ENCODE measurements at regions not wholly inside any gene's neighbourhood (a gene's known extent, or its start where the extent isn't known, plus 50 kb on each side); places are given as distances from the start of the nearest gene placed in this dataset.

DNA sequence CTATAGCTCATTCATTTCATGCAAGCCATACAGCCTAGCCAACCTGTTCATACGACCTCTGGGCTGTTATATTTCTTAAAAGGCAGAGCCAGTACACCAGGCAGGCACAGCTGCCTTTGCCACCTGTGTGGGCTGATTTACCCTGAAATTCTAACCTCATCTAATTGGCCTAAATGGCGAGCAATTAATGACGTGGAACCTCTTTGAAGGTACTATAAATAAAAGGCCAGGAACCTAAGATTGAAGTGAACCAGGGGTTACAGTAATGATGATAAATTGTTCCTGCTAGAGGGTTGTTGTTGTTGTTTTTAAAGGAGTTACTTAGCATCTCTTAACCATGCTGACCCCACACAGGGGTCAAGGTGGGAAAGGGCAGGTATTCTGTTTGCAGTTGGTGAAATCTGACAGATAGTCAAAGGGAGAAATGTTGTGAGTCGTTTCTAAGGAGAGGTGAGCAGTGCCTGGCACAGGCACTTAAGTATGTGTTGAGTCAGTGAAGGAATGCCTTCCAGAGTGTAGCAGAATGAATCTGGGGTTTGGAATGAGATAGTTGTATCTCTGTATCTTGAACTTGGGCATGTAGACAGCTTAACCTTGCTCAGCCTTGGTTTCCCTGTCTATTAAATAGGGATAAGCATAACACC is 213.5 kb upstream of the NAV2 start:
- Histone ChIP-seq H3K4me3 (ENCODE audit: insufficient read depth, low read depth, low read length) (no peak overlapping the region), H2AK9ac (replicated peaks; ENCODE audit: low read depth, low read length, poor library complexity) (no peak overlapping the region), H3K9me3 (ENCODE audit: control insufficient read depth, insufficient read depth, low read length) (peaks cover 4% of the 10 kb centered on the region), H3K4me2 (ENCODE audit: low read depth, low read length) (no peak overlapping the region; the same call in 1 of the 2 replicates), H2AK5ac (ENCODE audit: low read depth, low read length) (no peak overlapping the region), H2BK15ac (ENCODE audit: low read depth, low read length) (no peak overlapping the region), H3K27me3 (ENCODE audit: control insufficient read depth, insufficient read depth, low read length) (peaks cover 5% of the 10 kb centered on the region), H3K18ac (ENCODE audit: low read depth, low read length) (no peak overlapping the region; the same call in 1 of the 2 replicates), H3K4ac (ENCODE audit: low read depth, low read length) (no peak overlapping the region), H3K36me3 (ENCODE audit: control insufficient read depth, insufficient read depth, low read length) (no peaks in the 10 kb centered on the region), H4K5ac (ENCODE audit: low read depth, low read length) (no peak overlapping the region), H2BK5ac (ENCODE audit: low read depth, low read length, poor library complexity, severe bottlenecking) (no peak overlapping the region), H4K20me1 (ENCODE audit: insufficient read depth, low read length) (no peaks in the 10 kb centered on the region), H3K14ac (replicated peaks; ENCODE audit: low read depth, low read length) (no peak overlapping the region), H3K79me1 (ENCODE audit: low read depth in 1 of 2, low read length in 2 of 2) (no peaks in the 10 kb centered on the region), H3K9me1 (ENCODE audit: insufficient read depth, low read length) (no peaks in the 10 kb centered on the region), H2BK20ac (ENCODE audit: low read depth, low read length) (no peak overlapping the region), H3K9ac (ENCODE audit: low read depth, low read length) (no peak overlapping the region), H2BK120ac (ENCODE audit: low read depth, low read length) (no peak overlapping the region), H4K8ac (ENCODE audit: low read depth in 2 of 2, low read length in 2 of 2) (no peak overlapping the region), H4K91ac (ENCODE audit: insufficient read depth, low read depth, low read length) (no peak overlapping the region), H3K4me1 (ENCODE audit: control insufficient read depth, insufficient read depth, low read length) (no peaks in the 10 kb centered on the region), H3K56ac (ENCODE audit: extremely low read depth, insufficient read depth, low read length) (no peak overlapping the region), H3K23ac (ENCODE audit: low read depth, low read length) (no peak overlapping the region), H3K27ac (ENCODE audit: insufficient read depth, low read length) (no peak overlapping the region), H2AFZ (replicated peaks; ENCODE audit: low read length, poor library complexity) (no peak overlapping the region)
- intact Hi-C loops (cut with micrococcal nuclease) (loop anchor here (5.0 kb wide), 1 partner anchor 152 kb away; no protein-coding TSS in a partner anchor), in situ Hi-C loops (cut with MboI; ENCODE audit: low sequenced_read_pairs) (no loop called here), dilution Hi-C loops (cut with HindIII; ENCODE audit: low sequenced_read_pairs, unreplicated experiment) (no loop called here)
- POLR2A ChIA-PET (ENCODE audit: unreplicated experiment) = no interaction called here
- ATAC-seq (ENCODE audit: low read depth) (peak; percentile 95), DNase-seq (peak; percentile 58)
- TF ChIP-seq POLR2A (IDR thresholded peaks at IDR 0.05; ENCODE audit: low read depth, low read length) (no peak), BHLHE40 (IDR thresholded peaks at IDR 0.05; ENCODE audit: low read depth, low read length) (no peak), MXI1 (IDR thresholded peaks at IDR 0.05; ENCODE audit: borderline replicate concordance, low read depth, low read length) (no peak), CHD1 (IDR thresholded peaks at IDR 0.05; ENCODE audit: low read depth, low read length) (no peak), MAFK (IDR thresholded peaks at IDR 0.05; ENCODE audit: low read depth, low read length) (no peak), RCOR1 (IDR thresholded peaks at IDR 0.05; ENCODE audit: insufficient replicate concordance, low read length) (no peak), SMC3 (IDR thresholded peaks at IDR 0.05; ENCODE audit: low read depth, low read length) (no peak), FOS (IDR thresholded peaks at IDR 0.05; ENCODE audit: low read depth, low read length) (no peak), NFE2L2 (IDR thresholded peaks at IDR 0.05; ENCODE audit: low read depth, low read length) (no peak), MAZ (IDR thresholded peaks at IDR 0.05; ENCODE audit: borderline replicate concordance, low read depth, low read length) (no peak)
- TF ChIP-seq, protein P1, sequence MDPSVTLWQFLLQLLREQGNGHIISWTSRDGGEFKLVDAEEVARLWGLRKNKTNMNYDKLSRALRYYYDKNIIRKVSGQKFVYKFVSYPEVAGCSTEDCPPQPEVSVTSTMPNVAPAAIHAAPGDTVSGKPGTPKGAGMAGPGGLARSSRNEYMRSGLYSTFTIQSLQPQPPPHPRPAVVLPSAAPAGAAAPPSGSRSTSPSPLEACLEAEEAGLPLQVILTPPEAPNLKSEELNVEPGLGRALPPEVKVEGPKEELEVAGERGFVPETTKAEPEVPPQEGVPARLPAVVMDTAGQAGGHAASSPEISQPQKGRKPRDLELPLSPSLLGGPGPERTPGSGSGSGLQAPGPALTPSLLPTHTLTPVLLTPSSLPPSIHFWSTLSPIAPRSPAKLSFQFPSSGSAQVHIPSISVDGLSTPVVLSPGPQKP (IDR thresholded peaks at IDR 0.05; ENCODE audit: borderline replicate concordance, low read depth, low read length) = no peak
- TF ChIP-seq, protein P2, sequence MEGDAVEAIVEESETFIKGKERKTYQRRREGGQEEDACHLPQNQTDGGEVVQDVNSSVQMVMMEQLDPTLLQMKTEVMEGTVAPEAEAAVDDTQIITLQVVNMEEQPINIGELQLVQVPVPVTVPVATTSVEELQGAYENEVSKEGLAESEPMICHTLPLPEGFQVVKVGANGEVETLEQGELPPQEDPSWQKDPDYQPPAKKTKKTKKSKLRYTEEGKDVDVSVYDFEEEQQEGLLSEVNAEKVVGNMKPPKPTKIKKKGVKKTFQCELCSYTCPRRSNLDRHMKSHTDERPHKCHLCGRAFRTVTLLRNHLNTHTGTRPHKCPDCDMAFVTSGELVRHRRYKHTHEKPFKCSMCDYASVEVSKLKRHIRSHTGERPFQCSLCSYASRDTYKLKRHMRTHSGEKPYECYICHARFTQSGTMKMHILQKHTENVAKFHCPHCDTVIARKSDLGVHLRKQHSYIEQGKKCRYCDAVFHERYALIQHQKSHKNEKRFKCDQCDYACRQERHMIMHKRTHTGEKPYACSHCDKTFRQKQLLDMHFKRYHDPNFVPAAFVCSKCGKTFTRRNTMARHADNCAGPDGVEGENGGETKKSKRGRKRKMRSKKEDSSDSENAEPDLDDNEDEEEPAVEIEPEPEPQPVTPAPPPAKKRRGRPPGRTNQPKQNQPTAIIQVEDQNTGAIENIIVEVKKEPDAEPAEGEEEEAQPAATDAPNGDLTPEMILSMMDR (conservative IDR thresholded peaks at IDR 0.05; ENCODE audit: low read depth, low read length) = no peak
- BruUV-seq (replicated peaks) = no TSS peak
- WGBS, 2 experiments (ENCODE audit: extremely low coverage in 2 of 2, insufficient read length in 1 of 2) = no CpG with 5 or more reads among the region's 4 CpGs
- CTCF ChIA-PET = no interaction called here
